GM19438 (cell line): ENCODE measurements at regions not wholly inside any gene's neighbourhood (a gene's known extent, or its start where the extent isn't known, plus 50 kb on each side); places are given as distances from the start of the nearest gene placed in this dataset.

Experiments
- ATAC-seq: cut with Tn5 transposase; IDR thresholded peaks from one replicate; pipeline ENCODE4 v1.9.1; 2021; ENCODE audit warnings: low read depth; ENCODE audit not compliant: unreplicated experiment

DNA sequence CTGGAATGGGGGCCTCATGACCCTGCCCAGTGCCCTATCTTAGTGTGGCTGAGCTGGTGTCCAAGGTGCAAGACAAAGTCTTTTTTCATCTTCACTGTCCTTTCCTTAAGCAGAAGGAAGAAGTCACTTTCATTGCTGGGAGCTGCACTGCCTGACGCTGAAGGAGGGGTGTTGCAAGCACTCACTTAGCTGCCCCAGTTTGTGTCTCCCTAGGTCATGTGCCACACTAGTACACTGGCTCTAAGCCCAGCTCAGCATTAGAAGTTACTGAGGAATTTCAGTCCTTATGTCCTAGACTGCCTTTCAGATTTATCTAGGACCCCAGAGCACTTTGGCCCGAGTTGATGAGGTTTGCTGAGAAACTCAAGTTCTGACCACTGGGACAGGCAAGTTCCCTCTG lies 952.0 kb upstream of the USP15 start:
- no peak for ATAC-seq

DNA sequence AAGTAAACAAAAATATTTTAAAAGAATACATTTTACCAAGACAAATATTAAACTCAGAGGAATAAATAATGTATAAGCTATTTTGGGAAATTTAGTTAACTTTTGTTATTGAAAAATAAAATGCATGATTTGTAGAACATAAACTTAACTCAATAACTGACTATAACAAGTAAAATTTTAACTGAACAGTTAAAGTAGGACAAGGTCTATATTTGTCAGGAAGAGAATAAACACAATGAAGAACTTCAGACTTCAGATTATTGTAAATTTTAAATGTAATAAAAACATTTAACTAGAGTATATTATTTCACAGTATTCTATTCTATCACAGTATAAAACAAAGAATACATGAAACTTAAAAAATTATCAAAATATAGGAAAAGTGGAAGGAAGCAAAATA lies 948.8 kb upstream of the USP15 start:
- no peak for ATAC-seq

DNA sequence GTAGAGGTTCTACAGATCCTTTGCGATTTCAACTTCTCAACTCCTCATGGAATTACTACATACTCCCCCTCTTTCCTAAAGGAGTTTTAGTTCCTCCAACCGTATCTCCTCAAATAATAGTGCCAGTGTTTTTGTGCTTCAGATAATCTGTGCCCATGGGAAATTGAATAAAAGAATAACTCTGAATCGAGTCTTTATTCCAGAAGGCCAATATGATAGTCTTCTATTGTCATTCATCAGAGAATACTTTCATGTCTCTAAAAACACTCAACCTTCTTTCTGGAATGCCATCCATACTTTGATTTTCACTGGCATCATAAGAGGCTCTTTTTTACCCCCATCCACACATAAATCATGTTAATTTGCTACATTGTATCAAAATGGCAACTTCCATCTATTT lies 911.3 kb upstream of the USP15 start:
- ATAC-seq, result no peak

DNA sequence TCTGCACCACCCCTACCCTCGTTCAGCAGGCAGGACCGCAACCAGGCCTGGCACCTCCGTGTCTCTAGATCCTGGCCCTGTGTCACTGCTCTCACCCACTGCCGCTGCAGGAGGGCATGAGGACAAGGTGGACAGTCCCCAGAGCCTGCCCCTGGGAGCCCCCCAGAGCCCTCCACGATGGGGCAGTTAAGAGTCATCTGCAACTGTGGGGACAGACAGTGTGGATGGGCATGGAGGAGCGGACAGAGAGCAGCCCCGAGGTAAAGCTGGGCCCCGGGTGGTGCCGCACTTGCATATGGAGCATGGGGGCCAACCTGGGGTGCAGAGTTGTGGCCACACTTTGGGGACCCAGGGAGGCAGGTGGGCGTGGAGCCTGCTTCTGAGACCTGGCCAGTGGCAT lies 905.1 kb upstream of the USP15 start:
- ATAC-seq, result no peak

DNA sequence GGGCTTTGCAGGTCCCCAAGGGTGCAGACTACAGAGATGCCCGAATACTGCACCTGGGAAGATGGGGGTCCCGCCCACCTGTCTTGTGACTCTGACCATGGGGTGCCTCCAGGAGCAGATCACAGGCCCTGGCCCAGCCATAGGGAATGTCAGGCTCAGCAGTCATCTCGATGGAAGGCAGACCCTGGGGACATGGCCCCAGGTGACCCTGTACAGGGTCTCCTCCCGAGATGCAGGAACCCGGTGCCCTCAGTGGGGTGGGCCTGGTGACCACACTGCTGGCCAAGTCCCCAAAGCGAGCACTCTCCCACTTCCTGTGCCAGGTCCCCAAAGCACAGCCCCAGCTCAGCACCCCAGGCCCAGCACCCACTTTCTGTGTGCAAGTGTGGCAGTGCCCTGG lies 903.7 kb upstream of the USP15 start:
- no peak for ATAC-seq

DNA sequence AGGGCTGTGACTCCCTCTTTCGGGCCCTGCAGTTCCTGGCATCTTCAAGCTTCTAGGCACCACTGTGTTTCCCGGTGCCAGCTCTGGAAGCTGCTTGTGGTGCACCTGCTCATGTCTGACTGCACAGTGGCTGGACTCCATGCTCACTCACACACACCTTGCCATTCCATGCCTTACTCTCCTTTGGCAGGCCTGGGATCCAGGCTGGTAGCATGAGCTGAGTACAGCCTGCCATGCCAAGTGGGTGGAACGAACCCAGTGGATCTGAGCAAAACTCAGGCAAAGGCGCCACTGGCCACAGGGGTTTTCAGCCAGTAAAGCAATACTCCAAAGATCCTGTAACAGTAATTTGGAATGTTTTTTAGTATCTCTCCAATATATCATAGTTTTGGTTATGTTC lies 902.7 kb upstream of the USP15 start:
- no peak for ATAC-seq

DNA sequence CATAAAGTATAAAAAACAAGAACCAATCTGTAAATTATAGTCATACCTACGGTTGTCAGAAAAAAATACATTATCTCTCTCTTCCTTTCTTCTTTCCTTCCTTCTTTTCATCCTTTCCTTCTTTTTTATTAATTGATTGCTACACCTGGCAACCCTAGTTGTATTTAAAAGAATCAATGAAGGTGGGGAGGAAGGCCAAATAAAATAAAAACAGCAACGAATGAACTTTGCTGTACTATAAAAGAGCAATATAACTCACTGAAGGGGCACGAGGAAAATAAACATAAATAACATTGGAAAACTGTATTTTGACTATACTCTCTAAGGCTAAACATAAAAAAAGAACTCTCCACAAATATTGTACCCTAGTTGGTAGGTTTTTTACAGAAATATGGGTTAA lies 898.2 kb upstream of the USP15 start:
- no peak for ATAC-seq

DNA sequence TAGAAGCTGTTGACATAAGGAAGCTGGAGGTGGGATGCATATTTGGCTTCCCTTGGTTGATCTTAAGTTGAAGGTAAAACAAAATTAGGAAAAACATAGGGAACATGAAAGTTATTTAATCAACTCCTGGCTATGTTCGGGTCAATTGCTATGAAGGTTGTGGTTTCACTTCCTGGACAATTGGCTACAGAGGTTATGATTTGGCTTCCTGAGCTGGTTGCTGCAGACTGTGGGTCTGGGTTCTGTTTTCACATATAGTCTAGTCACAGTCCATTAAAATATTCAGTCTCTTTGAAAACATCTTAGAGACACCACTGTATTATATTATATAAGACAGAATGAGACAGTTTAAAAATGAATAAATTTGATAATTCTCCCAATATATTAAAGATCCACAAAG lies 895.2 kb upstream of the USP15 start:
- ATAC-seq, result no peak

DNA sequence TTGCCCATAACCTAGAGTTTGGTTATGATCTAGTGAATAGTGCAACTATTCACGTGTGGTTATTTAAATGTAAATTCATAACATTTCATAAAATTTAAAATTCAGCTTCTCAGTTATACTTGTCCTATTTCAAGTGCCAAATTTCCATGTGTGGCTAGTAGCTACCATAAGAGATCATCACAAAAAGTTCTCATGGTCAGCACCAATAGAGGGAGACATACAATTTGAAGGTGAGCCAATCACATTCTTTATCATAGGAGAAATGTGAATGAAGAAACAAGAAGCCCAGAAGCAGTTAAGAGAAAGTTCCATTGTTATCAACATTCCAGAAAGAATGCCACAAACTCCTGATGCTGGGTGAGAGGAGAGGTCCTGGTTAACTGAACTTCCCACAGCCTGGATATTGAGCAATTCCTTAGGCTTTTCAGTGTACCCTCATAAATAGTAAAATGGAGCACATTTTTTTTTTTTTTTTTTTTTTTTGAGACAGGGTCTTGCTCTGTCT lies 892.9 kb upstream of the USP15 start:
- ATAC-seq, result no peak

DNA sequence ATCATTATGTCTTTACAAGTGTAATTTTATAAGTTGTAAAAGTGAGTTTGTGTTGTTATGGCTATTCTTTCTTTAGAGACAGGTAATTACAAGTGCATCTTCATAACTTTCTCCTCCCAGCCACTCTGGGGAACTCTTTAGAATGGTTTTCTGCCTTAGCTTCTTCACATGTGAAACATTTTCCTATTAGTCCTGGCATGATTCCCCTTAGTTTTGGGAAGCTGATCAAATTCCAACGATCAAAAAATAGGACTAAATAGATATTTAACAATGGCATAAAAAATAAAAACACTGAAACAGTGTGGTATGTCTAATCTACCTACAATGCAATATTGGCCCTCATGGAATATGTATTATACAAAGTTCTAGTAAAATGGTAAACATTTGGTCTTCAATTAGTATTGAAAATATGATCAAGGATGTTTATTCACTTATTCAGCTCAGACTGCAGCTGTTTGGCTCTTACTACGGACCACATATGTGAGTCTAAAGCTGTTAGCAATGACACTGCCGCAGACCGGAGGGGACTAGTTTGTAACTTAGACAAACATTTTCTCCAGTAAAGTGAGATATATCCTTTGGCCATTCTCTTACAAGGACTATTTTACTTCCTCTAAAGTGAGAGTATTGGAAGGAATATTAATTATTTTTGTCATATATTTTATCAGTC lies 890.8 kb upstream of the USP15 start:
- ATAC-seq, result no peak

DNA sequence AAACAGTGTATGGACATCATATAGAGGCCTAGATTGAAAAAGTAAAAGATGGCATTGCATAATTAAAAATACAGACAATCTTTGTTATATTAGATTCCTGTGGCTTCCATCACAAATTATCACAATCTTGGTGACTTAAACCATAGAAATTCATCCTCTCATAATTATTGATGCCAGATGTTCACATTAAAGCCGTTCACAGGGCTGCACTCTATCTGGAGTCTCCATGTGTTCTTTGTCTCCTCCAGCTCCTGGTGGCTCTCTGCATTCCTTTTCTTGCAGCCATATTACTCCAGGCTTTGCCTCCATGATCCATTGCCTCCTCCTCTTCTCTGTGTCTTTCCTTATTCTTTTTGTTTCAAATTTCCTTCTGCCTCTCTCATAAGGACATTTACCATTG lies 875.7 kb upstream of the USP15 start:
- no peak for ATAC-seq

DNA sequence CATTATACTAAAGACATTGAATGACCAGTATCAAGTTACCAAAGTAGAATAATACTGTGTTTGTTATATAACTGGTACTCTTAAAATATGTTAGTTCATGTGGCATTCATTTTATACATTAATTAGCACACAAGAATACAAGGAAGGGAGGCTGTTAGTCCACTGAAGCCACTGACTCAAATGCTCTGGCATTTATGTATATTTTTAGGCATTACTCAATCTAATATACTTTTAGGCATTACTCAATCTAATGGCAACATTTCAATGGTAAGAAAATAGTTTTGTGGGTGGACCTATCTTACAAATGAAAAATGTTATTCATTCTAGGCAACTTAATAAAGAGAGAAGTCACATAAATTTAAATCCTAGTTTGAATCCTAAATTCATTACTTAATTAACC lies 874.4 kb upstream of the USP15 start:
- ATAC-seq, result no peak

DNA sequence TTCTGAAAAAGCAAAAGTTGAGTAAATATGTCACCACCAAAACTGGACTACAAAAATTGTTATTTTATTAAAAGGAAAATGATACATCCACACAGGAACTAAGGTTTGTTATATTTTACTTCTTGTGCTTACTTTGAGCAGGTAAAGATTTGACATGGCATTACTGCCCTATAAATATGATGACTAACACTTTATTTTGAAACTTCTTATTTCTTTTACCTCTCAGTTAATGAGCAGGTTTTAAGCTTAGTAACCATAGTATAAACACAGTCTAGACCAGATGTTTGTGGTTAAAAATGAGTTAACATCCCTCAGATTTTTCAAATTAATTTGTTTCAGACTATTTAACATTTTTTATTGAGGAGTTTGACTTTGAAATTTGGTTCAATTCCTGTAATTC lies 862.5 kb upstream of the USP15 start:
- ATAC-seq, result no peak

DNA sequence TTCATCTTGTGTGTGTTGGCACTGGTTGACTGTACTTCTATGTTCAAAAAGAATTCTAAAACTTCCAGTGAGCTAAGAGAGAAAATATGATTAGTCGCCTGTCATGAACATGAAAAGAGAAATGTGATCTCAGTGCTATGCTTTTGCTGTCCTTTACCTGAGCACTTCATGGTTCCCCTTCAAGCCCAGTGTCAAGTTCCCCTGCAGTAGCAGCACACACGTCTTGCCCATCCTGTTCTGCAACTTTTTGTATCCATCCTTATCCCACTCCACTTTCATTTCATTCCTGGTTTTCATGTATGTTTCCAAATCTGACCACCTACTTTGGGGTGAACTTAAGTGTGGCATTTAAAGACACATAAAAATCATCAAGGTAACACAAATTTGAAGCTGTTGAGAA lies 848.0 kb upstream of the USP15 start:
- no peak for ATAC-seq

DNA sequence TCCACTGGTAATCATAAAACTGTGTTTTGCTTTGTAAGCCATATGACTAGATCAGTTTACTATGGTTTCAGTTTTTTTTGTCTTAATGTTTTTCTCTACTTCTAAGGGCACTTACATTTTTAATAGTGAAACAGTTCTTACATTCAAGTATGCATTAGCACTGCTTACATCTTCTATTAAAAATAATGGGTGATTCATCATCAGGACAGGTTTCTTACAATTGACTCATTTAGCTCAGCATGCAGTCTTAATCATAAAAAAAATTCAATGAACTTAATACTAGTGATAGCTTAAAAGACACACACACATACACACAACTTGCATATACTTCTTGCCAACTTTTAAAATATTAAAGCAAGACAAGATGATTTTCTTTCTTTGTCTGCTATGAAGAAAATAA lies 845.7 kb upstream of the USP15 start:
- ATAC-seq, result no peak

DNA sequence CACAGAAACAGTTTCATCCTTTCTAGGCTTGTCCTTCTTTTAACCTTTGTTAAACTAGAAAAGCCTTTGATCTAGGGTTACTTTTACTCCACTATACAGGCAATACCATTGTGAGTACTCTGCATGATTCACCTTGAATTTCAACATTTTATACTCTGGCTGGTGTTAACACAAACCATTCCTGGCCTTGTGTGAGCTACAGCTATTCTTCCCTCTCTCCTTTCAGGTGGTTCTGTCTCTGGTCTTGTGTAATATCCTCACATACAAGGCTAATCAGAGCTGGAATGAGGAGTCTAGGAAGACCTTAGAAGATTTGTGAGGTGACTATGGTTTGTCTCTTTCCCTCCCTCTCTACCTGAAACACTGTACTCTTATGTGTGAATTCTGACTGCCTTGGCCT lies 837.4 kb upstream of the USP15 start:
- ATAC-seq, result no peak

DNA sequence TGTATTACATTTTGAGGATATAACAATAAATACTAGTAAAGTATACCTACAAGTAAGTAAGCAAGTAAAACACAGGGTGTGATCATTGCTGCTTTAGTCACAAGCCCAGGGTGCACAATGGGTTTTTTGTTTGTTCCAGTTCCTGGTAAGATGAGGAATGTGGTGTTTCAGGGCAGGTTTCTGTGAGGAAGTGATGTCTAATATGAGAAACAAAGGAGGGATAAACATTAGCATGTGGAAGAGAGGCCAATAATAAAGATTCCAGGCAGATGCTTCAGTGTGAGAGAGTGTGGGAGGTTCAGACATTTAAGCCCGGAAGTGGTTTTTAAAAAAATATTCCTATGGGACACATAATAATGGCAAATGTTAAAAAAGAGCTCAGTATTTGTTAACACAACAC lies 808.1 kb upstream of the USP15 start:
- ATAC-seq, result no peak

DNA sequence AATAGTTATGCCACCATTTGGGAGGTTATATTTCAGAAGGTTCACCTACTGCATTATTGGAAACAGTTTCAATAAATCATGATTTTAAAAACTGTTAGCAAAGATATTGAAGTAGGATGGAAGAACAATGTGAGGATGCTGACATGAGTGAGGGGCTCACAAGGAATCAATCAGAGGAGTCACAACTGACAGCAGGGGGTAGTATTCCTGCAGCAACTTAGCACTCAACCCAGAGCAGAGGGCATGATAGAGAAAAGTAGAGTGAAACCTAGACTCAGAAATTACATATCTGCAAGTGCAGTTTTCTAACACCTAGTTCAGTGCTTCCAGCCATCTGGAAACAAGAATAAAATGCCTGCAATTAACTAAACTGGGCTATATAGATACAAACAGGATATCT lies 772.5 kb upstream of the USP15 start:
- no peak for ATAC-seq

DNA sequence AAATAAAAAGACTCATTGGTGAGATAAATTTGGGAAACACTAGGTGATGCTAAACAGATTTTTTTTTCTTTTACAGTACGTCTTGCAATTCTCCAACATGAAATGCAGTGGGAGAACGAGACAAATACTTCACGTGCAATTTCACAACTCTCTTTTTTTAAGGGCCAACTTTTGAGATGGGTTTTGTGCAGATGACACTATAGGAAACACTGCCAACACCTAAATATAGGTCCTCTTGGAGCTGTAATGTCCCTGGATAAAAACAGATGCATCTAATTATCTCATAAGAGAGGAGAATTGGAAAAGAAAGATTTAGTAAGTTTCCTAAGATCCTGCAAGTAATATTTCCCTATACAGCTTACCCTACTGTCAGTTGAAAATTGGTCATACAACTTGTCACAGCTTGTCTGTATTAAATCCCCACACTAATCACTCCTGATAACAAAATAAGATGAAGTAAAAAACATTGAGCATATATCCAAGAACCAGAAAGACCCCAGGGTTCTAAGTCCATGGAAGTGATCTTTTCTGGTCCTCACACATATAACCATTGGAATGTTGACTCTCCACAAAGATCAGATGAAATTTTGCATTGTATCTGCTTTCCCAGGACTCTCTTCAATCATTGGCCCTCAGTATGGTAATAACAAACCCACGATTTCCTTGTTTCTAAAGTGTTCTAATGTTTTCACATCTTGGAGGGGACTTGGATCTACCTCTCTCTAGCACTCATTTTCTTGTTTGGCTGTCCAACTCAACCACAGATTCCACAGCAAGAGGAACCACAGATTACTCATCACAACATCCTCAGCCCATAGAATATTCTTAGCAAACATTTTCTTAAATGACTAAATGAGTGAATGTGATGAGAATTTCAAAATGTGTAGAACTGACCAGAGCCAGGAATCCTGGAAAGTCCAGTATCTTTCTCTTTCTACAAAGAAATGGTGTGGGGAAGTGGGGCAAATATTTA lies 769.4 kb upstream of the USP15 start:
- no peak for ATAC-seq

DNA sequence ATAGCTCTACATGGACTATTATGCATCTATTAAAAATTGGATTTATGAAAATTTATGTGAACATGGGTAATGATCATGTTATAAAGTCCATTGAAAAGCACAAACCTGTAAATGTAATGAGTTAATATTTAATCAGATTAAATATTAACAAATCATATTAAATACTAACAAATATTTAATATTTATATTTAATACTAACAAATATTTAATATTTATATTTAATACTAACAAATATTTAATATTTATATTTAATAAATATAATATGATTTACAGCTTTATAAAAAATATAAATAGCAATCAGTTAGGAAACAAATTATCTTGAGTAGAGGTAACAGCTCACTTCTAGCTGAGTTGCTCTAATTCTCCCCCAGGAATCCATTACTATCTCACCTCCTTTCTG lies 758.0 kb upstream of the USP15 start:
- ATAC-seq, result no peak

DNA sequence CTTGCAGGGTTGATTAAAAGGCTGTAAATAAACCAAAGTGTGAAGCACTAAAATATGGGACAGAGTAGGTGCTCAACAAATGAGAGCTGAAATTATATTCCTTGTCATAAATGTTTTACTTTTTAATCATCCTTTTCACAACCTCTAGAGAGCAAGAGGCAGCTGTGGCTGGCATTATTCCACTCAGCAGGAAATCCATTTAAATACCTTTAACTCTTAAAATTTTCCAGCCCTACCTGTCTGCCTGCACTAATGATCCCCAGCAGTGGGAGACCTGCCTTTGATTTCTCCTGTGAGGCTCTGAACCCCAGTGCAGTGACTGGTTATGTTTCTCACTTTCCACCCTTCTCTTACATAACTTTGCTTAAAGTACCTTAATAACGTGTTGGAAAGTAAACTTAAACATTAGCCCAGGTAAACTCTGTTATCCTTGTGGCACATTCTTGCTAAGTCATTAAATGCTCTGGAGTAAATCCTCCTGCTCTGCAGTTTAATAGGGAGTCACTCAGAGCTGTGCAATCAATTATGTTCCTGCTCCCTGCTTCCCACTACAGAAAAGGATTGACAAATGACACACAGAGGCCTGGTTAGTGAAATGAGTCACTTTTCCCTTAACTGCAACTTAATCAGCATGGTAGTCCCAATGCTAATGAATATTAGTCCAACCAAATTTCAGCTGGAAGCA lies 755.7 kb upstream of the USP15 start:
- ATAC-seq, result no peak
